KMS-11 (cell line): ENCODE measurements at regions not wholly inside any gene's neighbourhood (a gene's known extent, or its start where the extent isn't known, plus 50 kb on each side); places are given as distances from the start of the nearest gene placed in this dataset.

Source experiments
- H2AFZ ChIP-seq: fragments of 200-600 bp; sonication (generic); 2 replicates; pipeline ENCODE4 v1.6.1; 2016; ENCODE audit warnings: antibody characterized with exemption, mixed run types, low read depth
- H3K27ac ChIP-seq: fragments of 200-600 bp; sonication (generic); 2 replicates; pipeline ENCODE4 v1.6.1; 2016; ENCODE audit warnings: mild to moderate bottlenecking, mixed run types
- H3K27me3 ChIP-seq: fragments of 200-600 bp; sonication (generic); 2 replicates; pipeline ENCODE4 v1.6.1; 2017; ENCODE audit warnings: mild to moderate bottlenecking, low read depth, mixed run types, moderate library complexity; ENCODE audit not compliant: insufficient read depth
- H3K36me3 ChIP-seq: fragments of 200-600 bp; sonication (generic); 2 replicates; pipeline ENCODE4 v1.6.1; 2017; ENCODE audit warnings: mild to moderate bottlenecking, mixed run types; ENCODE audit not compliant: insufficient read depth
- H3K4me1 ChIP-seq: fragments of 200-600 bp; sonication (generic); 2 replicates; pipeline ENCODE4 v1.6.1; 2016; ENCODE audit warnings: mild to moderate bottlenecking, low read depth, mixed run types; ENCODE audit not compliant: poor library complexity, severe bottlenecking
- H3K4me2 ChIP-seq: fragments of 200-600 bp; sonication (generic); 2 replicates; pipeline ENCODE4 v1.7.0; 2016; ENCODE audit warnings: mild to moderate bottlenecking, mixed run types
- H3K4me3 ChIP-seq: fragments of 200-600 bp; sonication (generic); IDR thresholded peaks from 2 replicates; pipeline ENCODE4 v1.6.1; 2017; ENCODE audit warnings: low read depth, low read length, mixed read lengths; ENCODE audit not compliant: insufficient read depth
- H3K79me2 ChIP-seq: fragments of 200-600 bp; sonication (generic); 2 replicates; pipeline ENCODE4 v1.6.1; 2016; ENCODE audit warnings: low read depth, mixed run types; ENCODE audit not compliant: insufficient read depth
- H3K9ac ChIP-seq: fragments of 200-600 bp; sonication (generic); 2 replicates; pipeline ENCODE4 v1.6.1; 2016; ENCODE audit warnings: mild to moderate bottlenecking, mixed run types
- H4K20me1 ChIP-seq: fragments of 200-600 bp; sonication (generic); 2 replicates; pipeline ENCODE4 v1.6.1; 2016; ENCODE audit warnings: mild to moderate bottlenecking, mixed run types; ENCODE audit not compliant: insufficient read depth
- CTCF ChIP-seq: fragments of 200-600 bp; sonication (generic); conservative IDR thresholded peaks from 2 replicates; pipeline ENCODE4 v1.6.1; 2017; ENCODE audit warnings: low read depth, mild to moderate bottlenecking, antibody characterized with exemption, low read length, moderate library complexity, mixed read lengths

- Histone ChIP-seq H3K27me3 (no peaks in the 10 kb centered on the region), H3K4me1 (no peaks in the 10 kb centered on the region), H3K4me3 (no peak overlapping the region), H3K9ac (no peak overlapping the region), H3K36me3 (no peaks in the 10 kb centered on the region), H3K79me2 (no peaks in the 10 kb centered on the region), H4K20me1 (no peaks in the 10 kb centered on the region), H2AFZ (no peak overlapping the region), H3K27ac (no peak overlapping the region), H3K4me2 (no peak overlapping the region)
- TF ChIP-seq CTCF = no peak
Measured at GRCh38 chr10:125534515-125534914, 148.4 kb downstream of the TEX36 start.

GRCh38 chr10:125533866-125534265 is 149.1 kb downstream of the TEX36 start:
- TF ChIP-seq CTCF = no peak
- H3K4me1 ChIP-seq = no peaks in the 10 kb centered on the region
- no peaks in the 10 kb centered on the region for H3K27me3 ChIP-seq
- H3K79me2 ChIP-seq = no peaks in the 10 kb centered on the region
- no peaks in the 10 kb centered on the region for H3K36me3 ChIP-seq
- H3K9ac ChIP-seq = no peak overlapping the region
- H3K4me2 ChIP-seq = no peak overlapping the region
- no peaks in the 10 kb centered on the region for H4K20me1 ChIP-seq
- H3K4me3 ChIP-seq = no peak overlapping the region
- H3K27ac ChIP-seq = no peak overlapping the region
- H2AFZ ChIP-seq = no peak overlapping the region

GRCh38 chr10:125531465-125531864 is 151.5 kb downstream of the TEX36 start:
- Histone ChIP-seq H3K79me2 (no peaks in the 10 kb centered on the region), H3K36me3 (no peaks in the 10 kb centered on the region), H3K27ac (no peak overlapping the region), H4K20me1 (no peaks in the 10 kb centered on the region), H3K4me1 (no peaks in the 10 kb centered on the region), H3K27me3 (no peaks in the 10 kb centered on the region), H3K4me2 (no peak overlapping the region), H2AFZ (no peak overlapping the region), H3K9ac (no peak overlapping the region), H3K4me3 (no peak overlapping the region)
- TF ChIP-seq CTCF = no peak

- Histone ChIP-seq H3K27me3 (no peaks in the 10 kb centered on the region), H3K4me2 (no peak overlapping the region)
- no peak for TF ChIP-seq CTCF
Measured at GRCh38 chr10:125523347-125523746, 159.6 kb downstream of the TEX36 start.

More at GRCh38 chr10:125523347-125523746, 159.6 kb downstream of the TEX36 start:
- Histone ChIP-seq H3K4me1 (no peaks in the 10 kb centered on the region), H3K79me2 (no peaks in the 10 kb centered on the region), H3K9ac (no peak overlapping the region), H3K4me3 (no peak overlapping the region), H2AFZ (no peak overlapping the region), H3K36me3 (no peaks in the 10 kb centered on the region), H3K27ac (no peak overlapping the region), H4K20me1 (no peaks in the 10 kb centered on the region)
